Right cardiac atrium (tissue), 5 donors: ENCODE measurements at regions not wholly inside any gene's neighbourhood (a gene's known extent, or its start where the extent isn't known, plus 50 kb on each side); places are given as distances from the start of the nearest gene placed in this dataset.

Experiments used
- ATAC-seq, 2 donors: fragments of 200-7000 bp; cut with Tn5 transposase; one replicate each; pipeline versions ENCODE4 v1.8.0 to v1.9.1; 2020; ENCODE audit warnings: moderate library complexity in 2 of 2, mild to moderate bottlenecking in 1 of 2
- DNase-seq, 3 donors: peaks; one replicate each; pipeline ENCODE4 v3.0.0-alpha.2; 2020
- H3K27ac ChIP-seq: one replicate; pipeline ENCODE4 v1.5.1; 2013; ENCODE audit warnings: mild to moderate bottlenecking, low read length, control low read depth, moderate library complexity
- H3K27me3 ChIP-seq: one replicate; pipeline ENCODE4 v1.6.1; 2013; ENCODE audit not compliant: control insufficient read depth, insufficient read depth
- H3K4me1 ChIP-seq: one replicate; pipeline ENCODE4 v1.6.1; 2013; ENCODE audit warnings: low read length; ENCODE audit not compliant: control insufficient read depth, insufficient read depth
- H3K4me3 ChIP-seq: one replicate; pipeline ENCODE4 v1.5.1; 2013; ENCODE audit warnings: low read length, control low read depth
- H3K9me3 ChIP-seq: one replicate; pipeline ENCODE4 v1.6.1; 2013; ENCODE audit warnings: low read length; ENCODE audit not compliant: control insufficient read depth
- WGBS: extraction: QIAGEN DNeasy Blood & Tissue Kit; methylation state at CpG from one replicate; pipeline ENCODE4 v1.1.7; 2013; 5-methylcytosine and 5-hydroxymethylcytosine counted together
- intact Hi-C, 4 donors: fragments of 100-400 bp; cut with DNase I; formaldehyde crosslinking; loops; one replicate each; pipeline versions ENCODE4 v1.11.0 to v1.14.0; 2022 to 2023
- donor health status: healthy with polysubstance abuse.
- donor health status: DM: no; HTN: yes; CAD: no.
- donor health status: DM: no; HTN: no; CAD: no.
- donor health status: DM: no; HTN: yes; CAD: no; lungs with severe emphysema.
- donor health status: DM: yes; HTN: yes; CAD: no.

DNA sequence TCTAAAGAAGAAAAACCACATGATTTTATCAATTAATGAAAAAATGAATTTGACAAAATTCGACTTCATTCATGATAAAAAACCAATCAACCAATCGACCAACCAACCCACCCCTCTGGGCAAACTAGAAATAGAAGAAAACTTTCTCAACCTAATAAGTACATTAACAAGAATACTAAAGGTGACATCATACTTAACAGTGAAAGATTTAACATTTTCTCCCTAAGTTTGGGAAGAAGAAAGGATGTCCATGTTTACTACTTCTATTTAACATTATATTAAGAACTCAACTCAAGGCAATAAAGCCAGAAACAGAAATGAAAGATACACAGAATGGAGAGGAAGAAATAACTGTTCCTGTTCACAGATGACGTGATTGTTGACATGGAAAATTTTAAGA is 476.1 kb upstream of the MEF2C start:
- Histone ChIP-seq H3K9me3 (no peaks in the 10 kb centered on the region), H3K4me3 (no peak overlapping the region), H3K27ac (no peak overlapping the region), H3K27me3 (no peaks in the 10 kb centered on the region), H3K4me1 (no peaks in the 10 kb centered on the region)
- ATAC-seq (no peak), DNase-seq (no peak)
- WGBS: 92% methylated on average over 3 of the region's 3 CpGs
- intact Hi-C loops: no loop called here

GRCh38 chr5:89353837-89354551 is 471.0 kb upstream of the MEF2C start:
- H3K4me1 ChIP-seq: peaks cover 2% of the 10 kb centered on the region
- no peak overlapping the region for H3K4me3 ChIP-seq
- intact Hi-C loops: no loop called here
- no peaks in the 10 kb centered on the region for H3K9me3 ChIP-seq
- WGBS: 41% methylated on average over 1 of the region's 1 CpG
- no peak for DNase-seq
- no peaks in the 10 kb centered on the region for H3K27me3 ChIP-seq
- no peak overlapping the region for H3K27ac ChIP-seq
- ATAC-seq: no peak

- H3K4me1 ChIP-seq: peaks cover 2% of the 10 kb centered on the region
- H3K9me3 ChIP-seq: no peaks in the 10 kb centered on the region
- DNase-seq (no peak), ATAC-seq (no peak)
- no peak overlapping the region for H3K27ac ChIP-seq
- intact Hi-C loops: no loop called here
- no peaks in the 10 kb centered on the region for H3K27me3 ChIP-seq
- H3K4me3 ChIP-seq: no peak overlapping the region
Measured at GRCh38 chr5:89351975-89352374, 469.0 kb upstream of the MEF2C start.

GRCh38 chr5:89351222-89351621 is 468.2 kb upstream of the MEF2C start:
- intact Hi-C loops: no loop called here

DNA sequence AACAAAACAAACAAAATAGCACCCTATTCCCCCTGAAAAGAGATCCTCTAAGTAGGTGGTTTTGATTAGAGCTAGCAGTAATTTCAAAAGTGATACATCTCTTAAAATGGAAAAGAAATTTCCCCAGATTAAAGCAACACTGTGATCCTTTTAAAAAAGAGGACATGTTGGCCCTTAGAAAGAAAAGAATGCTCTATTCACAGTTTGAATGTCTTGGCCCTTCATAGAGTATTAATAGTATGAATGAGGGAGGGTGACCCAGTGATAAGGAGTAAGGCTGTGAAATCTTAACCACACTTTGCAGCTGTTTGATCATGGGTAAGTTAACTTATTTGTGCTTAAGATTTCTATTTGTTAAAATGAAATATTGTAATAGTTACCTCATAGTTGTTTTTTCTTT is 467.7 kb upstream of the MEF2C start:
- Histone ChIP-seq H3K27ac (no peak overlapping the region), H3K9me3 (no peaks in the 10 kb centered on the region), H3K27me3 (no peaks in the 10 kb centered on the region), H3K4me1 (peaks cover 2% of the 10 kb centered on the region), H3K4me3 (no peak overlapping the region)
- intact Hi-C loops: no loop called here
- DNase-seq (no peak), ATAC-seq (no peak)

More at GRCh38 chr5:89351222-89351621, 468.2 kb upstream of the MEF2C start:
- Histone ChIP-seq H3K4me3 (no peak overlapping the region), H3K27ac (no peak overlapping the region), H3K4me1 (peaks cover 2% of the 10 kb centered on the region), H3K9me3 (no peaks in the 10 kb centered on the region), H3K27me3 (no peaks in the 10 kb centered on the region)
- WGBS: 66% methylated on average over 4 of the region's 4 CpGs
- no peak for DNase-seq
- ATAC-seq: no peak

DNA sequence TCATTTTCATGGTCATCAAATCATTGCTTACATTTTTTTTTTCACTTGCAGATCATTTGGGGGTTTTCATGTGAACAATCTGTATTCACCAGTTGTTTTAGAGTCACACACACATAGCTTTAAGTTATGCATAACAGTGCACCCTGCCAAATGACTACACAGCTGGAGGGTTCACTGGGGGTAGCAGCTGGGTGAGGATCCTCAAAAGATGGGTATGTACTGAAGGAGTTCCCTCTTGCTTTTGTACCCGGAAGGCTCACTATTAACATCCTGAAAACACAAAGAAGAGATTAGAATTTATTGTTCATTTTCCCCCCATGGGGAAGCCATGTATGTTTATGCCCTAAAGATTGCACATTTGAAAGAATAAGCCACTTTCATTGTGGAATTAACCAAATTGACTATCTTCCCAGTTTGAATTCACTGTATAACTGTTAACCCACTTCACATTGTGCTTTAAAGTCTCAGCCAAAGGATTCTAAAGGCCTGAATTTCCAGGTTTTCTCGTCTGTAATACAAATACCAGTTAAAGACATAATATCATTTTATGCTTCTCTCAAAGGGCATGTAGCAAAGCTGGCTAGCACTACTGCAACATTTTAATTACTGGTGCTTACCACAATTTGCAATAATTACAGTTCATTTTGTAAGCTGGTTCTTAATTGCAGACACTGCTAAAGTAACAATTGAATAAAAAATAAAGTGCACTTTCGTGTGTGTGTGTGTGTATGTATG is 466.4 kb upstream of the MEF2C start:
- H3K9me3 ChIP-seq: no peaks in the 10 kb centered on the region
- DNase-seq (no peak), ATAC-seq (no peak)
- intact Hi-C loops: no loop called here
- no peaks in the 10 kb centered on the region for H3K27me3 ChIP-seq
- 82% methylated on average over 3 of the region's 3 CpGs for WGBS
- H3K4me1 ChIP-seq: peaks cover 2% of the 10 kb centered on the region
- no peak overlapping the region for H3K27ac ChIP-seq
- no peak overlapping the region for H3K4me3 ChIP-seq

- 76% methylated on average over 1 of the region's 1 CpG for WGBS
- DNase-seq (no peak), ATAC-seq (no peak)
- intact Hi-C loops: no loop called here
- H3K4me3 ChIP-seq: no peak overlapping the region
- H3K4me1 ChIP-seq: no peaks in the 10 kb centered on the region
- H3K27ac ChIP-seq: no peak overlapping the region
- H3K9me3 ChIP-seq: no peaks in the 10 kb centered on the region
- no peaks in the 10 kb centered on the region for H3K27me3 ChIP-seq
Measured at GRCh38 chr5:89346573-89346972, 463.6 kb upstream of the MEF2C start.

GRCh38 chr5:89343666-89344065 is 460.7 kb upstream of the MEF2C start:
- DNase-seq: no peak
- Histone ChIP-seq H3K4me1 (no peaks in the 10 kb centered on the region), H3K4me3 (no peak overlapping the region), H3K27me3 (no peaks in the 10 kb centered on the region), H3K9me3 (no peaks in the 10 kb centered on the region), H3K27ac (no peak overlapping the region)
- ATAC-seq: no peak
- intact Hi-C loops: no loop called here
- WGBS: 34% methylated on average over 4 of the region's 4 CpGs

DNA sequence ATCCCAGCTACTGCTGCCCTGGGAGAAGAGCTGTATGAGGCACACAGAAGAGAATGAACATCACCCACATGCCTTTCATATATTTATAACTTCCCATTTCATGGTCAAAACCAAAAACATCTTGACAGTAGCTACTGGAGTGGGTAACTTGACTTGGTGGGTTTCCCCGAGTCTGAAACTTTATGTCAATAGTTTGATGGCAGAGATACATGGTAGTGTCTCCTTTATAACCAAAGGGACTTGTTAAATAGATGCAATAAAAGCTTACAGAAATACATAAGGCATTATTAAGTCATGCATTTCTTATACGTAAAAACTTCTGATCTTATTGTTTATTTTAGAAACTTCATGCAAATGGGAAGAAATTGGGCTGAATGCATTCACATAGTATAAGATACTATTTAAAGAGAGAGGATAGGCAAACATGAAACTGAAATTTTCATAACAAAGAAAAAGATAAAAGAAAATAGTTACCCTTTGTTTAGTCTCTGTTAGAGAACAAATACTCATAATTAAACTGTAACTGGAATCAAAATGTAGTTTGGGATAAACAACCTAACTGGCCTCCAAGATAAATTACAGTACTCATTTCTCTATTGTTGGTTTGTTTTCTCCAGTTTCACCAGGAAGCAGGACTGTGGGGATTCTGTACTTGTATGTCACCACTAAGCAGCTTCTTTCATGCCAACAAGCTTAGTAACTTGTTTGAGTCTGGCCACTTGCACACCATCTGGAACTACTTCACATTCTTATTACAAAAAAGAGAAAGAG is 459.3 kb upstream of the MEF2C start:
- H3K4me3 ChIP-seq: no peak overlapping the region
- H3K4me1 ChIP-seq: peaks cover 3% of the 10 kb centered on the region
- ATAC-seq (no peak), DNase-seq (no peak)
- no peaks in the 10 kb centered on the region for H3K27me3 ChIP-seq
- no peak overlapping the region for H3K27ac ChIP-seq
- 94% methylated on average over 2 of the region's 2 CpGs for WGBS
- intact Hi-C loops: no loop called here
- no peaks in the 10 kb centered on the region for H3K9me3 ChIP-seq

GRCh38 chr5:89338935-89339334 is 456.0 kb upstream of the MEF2C start:
- peaks cover 3% of the 10 kb centered on the region for H3K4me1 ChIP-seq
- no peak for DNase-seq
- H3K27ac ChIP-seq: no peak overlapping the region
- no peak overlapping the region for H3K4me3 ChIP-seq
- H3K9me3 ChIP-seq: no peaks in the 10 kb centered on the region
- H3K27me3 ChIP-seq: no peaks in the 10 kb centered on the region
- ATAC-seq: no peak
- intact Hi-C loops: no loop called here
- 57% methylated on average over 2 of the region's 2 CpGs for WGBS

GRCh38 chr5:89336111-89336510 is 453.1 kb upstream of the MEF2C start:
- peaks cover 3% of the 10 kb centered on the region for H3K4me1 ChIP-seq
- H3K9me3 ChIP-seq: no peaks in the 10 kb centered on the region
- WGBS: 98% methylated on average over 2 of the region's 2 CpGs
- no peak overlapping the region for H3K27ac ChIP-seq
- no peak for DNase-seq
- no peak for ATAC-seq
- intact Hi-C loops: no loop called here
- H3K27me3 ChIP-seq: no peaks in the 10 kb centered on the region
- H3K4me3 ChIP-seq: no peak overlapping the region
